Lung (tissue), 11 donors: ENCODE measurements at regions not wholly inside any gene's neighbourhood (a gene's known extent, or its start where the extent isn't known, plus 50 kb on each side); places are given as distances from the start of the nearest gene placed in this dataset.
"Not testable (repeated sequence)": the region's sequence is repeated elsewhere in the genome, so short reads cannot be mapped to it uniquely, and the experiment has no call there.

Experiments used
- ATAC-seq: fragments of 200-7000 bp; cut with Tn5 transposase; one replicate; pipeline ENCODE4 v1.9.1; 2020; ENCODE audit warnings: moderate number of reproducible peaks; ENCODE audit not compliant: insufficient read depth, low FRiP score
- DNase-seq, 3 donors: peaks; one replicate each; pipeline ENCODE4 v3.0.0-alpha.2; 2013 to 2017
- H3K27ac ChIP-seq, 2 donors: one replicate each; pipeline ENCODE4 v1.5.1; 2013; ENCODE audit warnings: mild to moderate bottlenecking in 2 of 2, moderate library complexity in 2 of 2, control low read depth in 1 of 2, inconsistent platforms in 1 of 2, low read depth in 1 of 2, low read length in 1 of 2
- H3K27me3 ChIP-seq, 3 donors: one replicate each; pipeline ENCODE4 v1.5.1; 2013; ENCODE audit warnings: low read length in 2 of 3; ENCODE audit not compliant: control insufficient read depth in 3 of 3, insufficient read depth in 3 of 3
- H3K36me3 ChIP-seq, 4 donors: one replicate each; pipeline ENCODE4 v1.5.1; 2013; ENCODE audit warnings: low read length in 4 of 4, mild to moderate bottlenecking in 1 of 4, moderate library complexity in 1 of 4; ENCODE audit not compliant: control insufficient read depth in 4 of 4, insufficient read depth in 4 of 4
- H3K4me1 ChIP-seq, 5 donors: one replicate each; pipeline ENCODE4 v1.5.1; 2013; ENCODE audit warnings: low read length in 5 of 5, mild to moderate bottlenecking in 2 of 5, moderate library complexity in 1 of 5; ENCODE audit not compliant: control insufficient read depth in 5 of 5, insufficient read depth in 5 of 5
- H3K4me3 ChIP-seq: one replicate; pipeline ENCODE4 v1.5.1; 2013; ENCODE audit warnings: mild to moderate bottlenecking, control low read depth, moderate library complexity
- H3K9ac ChIP-seq, 2 donors: one replicate each; pipeline ENCODE4 v1.5.1; 2013; ENCODE audit warnings: low read length in 2 of 2, control low read depth in 1 of 2; ENCODE audit not compliant: insufficient read depth in 1 of 2
- H3K9me3 ChIP-seq, 4 donors: one replicate each; pipeline ENCODE4 v1.5.1; 2013; ENCODE audit warnings: low read length in 3 of 4, mild to moderate bottlenecking in 1 of 4, moderate library complexity in 1 of 4; ENCODE audit not compliant: control insufficient read depth in 4 of 4, insufficient read depth in 3 of 4
- WGBS, 2 donors: extraction: QIAGEN DNeasy Blood & Tissue Kit; methylation state at CpG; one replicate each; pipeline ENCODE4 v1.1.7; 2013; 5-methylcytosine and 5-hydroxymethylcytosine counted together
- TF ChIP-seq, protein P1 (sequence below): IDR thresholded peaks from 2 replicates; pipeline ENCODE4 v1.5.1; 2012; ENCODE audit warnings: mild to moderate bottlenecking; ENCODE audit errors: control extremely low read depth, extremely low read depth
- donor health status: control.
- donor health status: control.
- donor health status: Bipolar disorder and iron deficiency.
- donor health status: healthy.
- donor health status: DM: yes; HTN: yes; CAD: no.

- peaks cover 0 to 2% (median 0%) of the 10 kb centered on the region in 4 donors for H3K9me3 ChIP-seq
- 45 to 68% methylated on average over 2 of the region's 2 CpGs for WGBS, 2 donors
- no peak for ATAC-seq
- DNase-seq = no peak
- TF ChIP-seq, protein P1, sequence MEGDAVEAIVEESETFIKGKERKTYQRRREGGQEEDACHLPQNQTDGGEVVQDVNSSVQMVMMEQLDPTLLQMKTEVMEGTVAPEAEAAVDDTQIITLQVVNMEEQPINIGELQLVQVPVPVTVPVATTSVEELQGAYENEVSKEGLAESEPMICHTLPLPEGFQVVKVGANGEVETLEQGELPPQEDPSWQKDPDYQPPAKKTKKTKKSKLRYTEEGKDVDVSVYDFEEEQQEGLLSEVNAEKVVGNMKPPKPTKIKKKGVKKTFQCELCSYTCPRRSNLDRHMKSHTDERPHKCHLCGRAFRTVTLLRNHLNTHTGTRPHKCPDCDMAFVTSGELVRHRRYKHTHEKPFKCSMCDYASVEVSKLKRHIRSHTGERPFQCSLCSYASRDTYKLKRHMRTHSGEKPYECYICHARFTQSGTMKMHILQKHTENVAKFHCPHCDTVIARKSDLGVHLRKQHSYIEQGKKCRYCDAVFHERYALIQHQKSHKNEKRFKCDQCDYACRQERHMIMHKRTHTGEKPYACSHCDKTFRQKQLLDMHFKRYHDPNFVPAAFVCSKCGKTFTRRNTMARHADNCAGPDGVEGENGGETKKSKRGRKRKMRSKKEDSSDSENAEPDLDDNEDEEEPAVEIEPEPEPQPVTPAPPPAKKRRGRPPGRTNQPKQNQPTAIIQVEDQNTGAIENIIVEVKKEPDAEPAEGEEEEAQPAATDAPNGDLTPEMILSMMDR = no peak
- no peaks in the 10 kb centered on the region for H3K36me3 ChIP-seq
- no peak overlapping the region for H3K4me3 ChIP-seq
- no peaks in the 10 kb centered on the region for H3K27me3 ChIP-seq
- H3K27ac ChIP-seq = no peak overlapping the region
- H3K4me1 ChIP-seq = no peaks in the 10 kb centered on the region
- H3K9ac ChIP-seq = no peak overlapping the region
Measured at GRCh38 chrX:121754301-121754700, 706.9 kb downstream of the GLUD2 start.

DNA sequence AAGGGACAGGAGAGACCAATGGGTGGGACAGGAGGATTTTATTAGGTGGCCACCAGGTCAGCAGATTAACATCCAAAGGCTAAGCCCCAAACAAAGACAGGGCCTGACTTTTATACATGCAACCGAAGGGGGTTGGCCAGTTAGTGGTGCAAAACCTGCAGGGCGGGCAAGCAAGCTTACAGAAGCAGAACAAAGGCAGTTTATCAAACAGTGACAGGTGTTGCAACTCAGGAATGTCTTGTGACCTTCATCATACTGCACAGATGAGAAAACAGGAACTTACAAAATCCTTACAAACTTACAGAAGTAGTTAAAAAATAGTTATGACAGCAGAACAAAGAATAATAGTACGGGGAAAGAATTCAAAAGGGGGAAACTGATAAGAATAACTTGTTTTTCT, 708.1 kb downstream of the GLUD2 start:
- H3K27me3 ChIP-seq = no peaks in the 10 kb centered on the region
- TF ChIP-seq, protein P1 = no peak
- WGBS, 2 donors = 39 to 40% methylated on average over 3 of the region's 3 CpGs
- DNase-seq = no peak
- no peak for ATAC-seq
- no peak overlapping the region for H3K4me3 ChIP-seq
- no peaks in the 10 kb centered on the region for H3K4me1 ChIP-seq
- H3K36me3 ChIP-seq = no peaks in the 10 kb centered on the region
- no peak overlapping the region for H3K9ac ChIP-seq
- no peak overlapping the region for H3K27ac ChIP-seq
- peaks cover 0 to 2% (median 0%) of the 10 kb centered on the region in 4 donors for H3K9me3 ChIP-seq

DNA sequence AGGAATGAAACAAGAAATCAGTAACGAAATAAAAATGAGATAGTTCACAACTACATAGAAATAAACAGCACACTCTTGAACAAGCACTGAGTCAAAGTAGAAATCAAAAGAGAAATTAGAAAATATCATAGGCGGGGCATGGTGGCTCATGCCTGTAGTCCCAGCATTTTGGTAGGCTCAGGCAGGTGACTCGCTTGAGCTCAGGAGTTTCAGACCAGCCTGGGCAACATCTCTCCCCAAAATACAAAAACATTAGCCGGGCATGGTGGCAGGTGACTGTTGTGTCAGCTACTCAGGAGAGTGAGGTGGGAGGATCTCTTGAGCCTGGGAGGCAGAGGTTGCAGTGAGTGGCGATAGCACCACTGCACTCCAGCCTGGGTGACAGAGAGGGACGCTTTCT, 714.4 kb downstream of the GLUD2 start:
- Histone ChIP-seq H3K36me3 (no peaks in the 10 kb centered on the region), H3K9me3 (no peaks in the 10 kb centered on the region), H3K4me1 (no peaks in the 10 kb centered on the region), H3K27ac (no peak overlapping the region), H3K9ac (no peak overlapping the region), H3K4me3 (no peak overlapping the region), H3K27me3 (no peaks in the 10 kb centered on the region)
- 65 to 78% methylated on average over 6 of the region's 6 CpGs for WGBS, 2 donors
- ATAC-seq (no peak), DNase-seq (no peak)
- TF ChIP-seq, protein P1 = no peak

- TF ChIP-seq, protein P1 = no peak
- no peaks in the 10 kb centered on the region for H3K4me1 ChIP-seq
- 84 to 94% methylated on average over 4 of the region's 4 CpGs for WGBS, 2 donors
- no peaks in the 10 kb centered on the region for H3K27me3 ChIP-seq
- H3K9ac ChIP-seq = no peak overlapping the region
- H3K4me3 ChIP-seq = no peak overlapping the region
- H3K36me3 ChIP-seq = no peaks in the 10 kb centered on the region
- no peak for ATAC-seq
- H3K27ac ChIP-seq = no peak overlapping the region
- H3K9me3 ChIP-seq = no peaks in the 10 kb centered on the region
- DNase-seq = no peak
Measured at GRCh38 chrX:121763671-121764070, 716.3 kb downstream of the GLUD2 start.

DNA sequence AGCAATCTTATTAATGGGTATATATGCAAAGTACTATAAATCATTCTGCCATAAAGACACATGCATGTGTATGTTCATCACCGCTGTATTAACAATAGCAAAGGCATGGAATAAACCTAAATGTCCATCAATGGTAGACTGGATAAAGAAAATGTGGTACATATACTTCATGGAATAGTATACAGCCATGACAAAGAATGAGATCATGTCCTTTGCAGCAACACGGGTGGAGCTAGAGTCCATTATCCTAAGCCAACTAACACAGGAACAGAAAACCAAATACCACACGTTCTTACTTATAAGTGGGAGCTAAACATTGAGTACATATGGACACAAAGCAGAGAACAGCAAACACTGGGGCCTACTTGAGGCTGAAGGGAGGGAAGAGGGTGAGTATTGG, 720.8 kb downstream of the GLUD2 start:
- not testable (repeated sequence) for H3K9me3 ChIP-seq, H3K4me3 ChIP-seq, H3K4me1 ChIP-seq, ATAC-seq, H3K9ac ChIP-seq, H3K27ac ChIP-seq, H3K27me3 ChIP-seq, DNase-seq, H3K36me3 ChIP-seq
- 64 to 81% methylated on average over 3 of the region's 3 CpGs for WGBS, 2 donors
